ENCODE measurements at regions not wholly inside any gene's neighbourhood (a gene's known extent, or its start where the extent isn't known, plus 50 kb on each side); places are given as distances from the start of the nearest gene placed in this dataset.

DNA sequence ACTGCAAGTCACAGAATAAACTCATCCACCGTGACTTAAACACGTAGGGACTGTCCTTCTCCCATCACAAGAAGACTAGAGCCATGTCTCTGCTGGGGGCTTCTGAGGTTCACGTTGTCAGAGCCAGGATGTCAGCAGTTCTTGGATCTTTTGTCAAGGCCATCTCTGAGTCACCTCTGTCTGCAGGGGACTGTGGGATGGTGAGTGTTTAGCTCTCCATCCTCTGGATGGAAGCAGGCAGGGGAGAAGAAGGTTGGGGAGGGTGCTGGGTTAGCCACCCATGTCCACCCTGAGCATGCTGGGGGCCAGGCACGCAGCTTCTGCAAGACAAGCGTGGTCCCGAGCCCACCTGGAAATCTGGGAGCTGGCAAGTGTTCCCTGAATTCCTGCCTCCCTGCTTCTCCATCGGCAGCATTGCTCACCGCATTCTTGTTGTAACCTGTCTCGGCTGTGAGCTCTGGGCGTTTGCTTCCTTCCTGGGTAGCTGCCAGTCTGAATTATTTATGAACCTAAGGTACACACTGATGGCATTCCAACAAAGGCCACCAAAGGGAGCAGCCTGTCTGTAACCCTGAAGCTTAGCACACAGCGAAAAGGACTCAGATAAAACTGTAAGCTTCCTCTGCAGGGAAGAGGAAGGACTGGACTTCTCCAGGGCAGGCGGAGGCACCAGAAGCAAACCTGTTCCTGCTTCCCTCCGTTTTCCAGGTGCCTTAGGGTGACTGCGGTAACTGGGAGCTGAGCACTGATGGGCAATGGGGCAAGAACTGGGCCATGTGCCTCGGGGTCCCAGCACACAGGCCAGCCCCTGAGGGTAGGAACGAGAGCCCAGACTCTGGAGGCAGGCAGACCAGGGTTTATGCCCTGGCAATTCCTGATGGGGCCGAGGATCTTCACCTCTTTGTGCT lies 88.6 kb downstream of the RIPK4 start:
- Mint-ChIP-seq H3K27me3 (ENCODE audit: low read depth, poor library complexity) (peaks cover 13% of the 10 kb centered on the region), H3K27ac (peak overlapping the region; percentile 92), H3K4me3 (no peak overlapping the region), H3K4me1 (peaks cover 56% of the 10 kb centered on the region), H3K9me3 (peaks cover 6% of the 10 kb centered on the region), H3K36me3 (ENCODE audit: low read depth) (no peaks in the 10 kb centered on the region)
- DNase-seq: peak; percentile 36
- TF ChIP-seq, protein P1, sequence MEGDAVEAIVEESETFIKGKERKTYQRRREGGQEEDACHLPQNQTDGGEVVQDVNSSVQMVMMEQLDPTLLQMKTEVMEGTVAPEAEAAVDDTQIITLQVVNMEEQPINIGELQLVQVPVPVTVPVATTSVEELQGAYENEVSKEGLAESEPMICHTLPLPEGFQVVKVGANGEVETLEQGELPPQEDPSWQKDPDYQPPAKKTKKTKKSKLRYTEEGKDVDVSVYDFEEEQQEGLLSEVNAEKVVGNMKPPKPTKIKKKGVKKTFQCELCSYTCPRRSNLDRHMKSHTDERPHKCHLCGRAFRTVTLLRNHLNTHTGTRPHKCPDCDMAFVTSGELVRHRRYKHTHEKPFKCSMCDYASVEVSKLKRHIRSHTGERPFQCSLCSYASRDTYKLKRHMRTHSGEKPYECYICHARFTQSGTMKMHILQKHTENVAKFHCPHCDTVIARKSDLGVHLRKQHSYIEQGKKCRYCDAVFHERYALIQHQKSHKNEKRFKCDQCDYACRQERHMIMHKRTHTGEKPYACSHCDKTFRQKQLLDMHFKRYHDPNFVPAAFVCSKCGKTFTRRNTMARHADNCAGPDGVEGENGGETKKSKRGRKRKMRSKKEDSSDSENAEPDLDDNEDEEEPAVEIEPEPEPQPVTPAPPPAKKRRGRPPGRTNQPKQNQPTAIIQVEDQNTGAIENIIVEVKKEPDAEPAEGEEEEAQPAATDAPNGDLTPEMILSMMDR (IDR thresholded peaks at IDR 0.05): no peak

DNA sequence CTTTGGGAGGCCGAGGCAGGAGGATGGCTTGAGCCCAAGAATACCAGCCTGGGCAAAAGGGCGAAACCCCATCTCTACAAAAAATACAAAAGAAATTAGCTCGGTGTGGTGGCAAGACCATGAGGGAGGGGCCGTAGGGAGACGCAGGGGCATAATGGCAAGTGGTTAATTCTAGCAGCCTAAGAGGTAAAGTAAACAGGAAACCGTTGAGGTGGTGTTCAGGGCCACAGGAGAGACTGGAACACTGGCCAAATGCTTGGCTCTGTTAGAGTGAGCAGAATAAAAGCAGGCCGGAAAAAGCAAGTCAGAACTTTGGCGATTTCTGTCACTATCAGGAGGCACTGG lies 89.2 kb downstream of the RIPK4 start:
- H3K36me3 Mint-ChIP-seq (ENCODE audit: low read depth): no peaks in the 10 kb centered on the region
- H3K27me3 Mint-ChIP-seq (ENCODE audit: low read depth, poor library complexity): peaks cover 13% of the 10 kb centered on the region
- H3K4me1 Mint-ChIP-seq: peaks cover 50% of the 10 kb centered on the region
- H3K9me3 Mint-ChIP-seq: peaks cover 6% of the 10 kb centered on the region
- DNase-seq: no peak
- H3K27ac Mint-ChIP-seq: peak overlapping the region; percentile 81
- TF ChIP-seq, protein P1 (IDR thresholded peaks at IDR 0.05): no peak
- H3K4me3 Mint-ChIP-seq: no peak overlapping the region

DNA sequence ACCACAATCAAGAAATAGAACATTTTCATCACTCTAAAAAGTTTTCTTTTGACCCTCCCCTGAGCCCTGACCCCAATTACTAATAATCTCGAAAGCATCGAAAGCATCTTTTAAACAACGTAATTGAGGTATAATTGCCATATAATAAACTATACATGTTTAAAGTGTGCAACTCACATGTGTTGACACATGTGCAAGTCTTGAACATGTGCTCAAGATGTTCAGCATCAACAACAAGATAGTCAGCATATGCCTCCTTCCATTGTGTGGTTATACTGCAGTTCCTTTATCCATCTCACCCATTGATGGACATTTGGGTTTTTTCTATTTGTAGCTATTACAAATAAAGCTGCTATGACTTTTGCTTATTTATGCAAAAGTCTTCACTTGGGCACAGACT lies 90.7 kb downstream of the RIPK4 start:
- Mint-ChIP-seq H3K9me3 (peaks cover 6% of the 10 kb centered on the region), H3K27me3 (ENCODE audit: low read depth, poor library complexity) (peaks cover 7% of the 10 kb centered on the region), H3K36me3 (ENCODE audit: low read depth) (no peaks in the 10 kb centered on the region), H3K4me1 (peaks cover 35% of the 10 kb centered on the region), H3K27ac (no peak overlapping the region), H3K4me3 (no peak overlapping the region)
- TF ChIP-seq, protein P1 (IDR thresholded peaks at IDR 0.05): no peak
- DNase-seq: no peak

DNA sequence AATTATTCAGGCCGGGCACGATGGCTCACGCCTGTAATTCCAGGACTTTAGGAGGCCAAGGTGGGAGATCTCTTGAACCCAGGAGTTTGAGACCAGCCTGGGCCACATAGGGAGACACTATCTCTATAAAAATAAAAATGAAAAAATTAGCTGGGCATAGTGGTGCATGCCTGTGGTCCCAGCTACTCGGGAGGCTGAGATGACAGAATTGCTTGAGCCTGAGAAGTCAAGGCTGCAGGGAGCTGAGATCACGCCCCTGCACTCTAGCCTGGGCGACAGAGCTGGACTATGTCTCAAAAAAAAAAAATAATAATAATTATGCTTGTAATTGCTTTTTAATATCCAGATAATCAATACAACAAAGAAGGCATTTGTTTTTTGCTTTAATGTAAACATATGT lies 91.3 kb downstream of the RIPK4 start:
- no peaks in the 10 kb centered on the region for H3K36me3 Mint-ChIP-seq (ENCODE audit: low read depth)
- H3K4me3 Mint-ChIP-seq: no peak overlapping the region
- TF ChIP-seq, protein P1 (IDR thresholded peaks at IDR 0.05): no peak
- peaks cover 30% of the 10 kb centered on the region for H3K4me1 Mint-ChIP-seq
- H3K27me3 Mint-ChIP-seq (ENCODE audit: low read depth, poor library complexity): peaks cover 7% of the 10 kb centered on the region
- no peak overlapping the region for H3K27ac Mint-ChIP-seq
- peaks cover 6% of the 10 kb centered on the region for H3K9me3 Mint-ChIP-seq
- no peak for DNase-seq

DNA sequence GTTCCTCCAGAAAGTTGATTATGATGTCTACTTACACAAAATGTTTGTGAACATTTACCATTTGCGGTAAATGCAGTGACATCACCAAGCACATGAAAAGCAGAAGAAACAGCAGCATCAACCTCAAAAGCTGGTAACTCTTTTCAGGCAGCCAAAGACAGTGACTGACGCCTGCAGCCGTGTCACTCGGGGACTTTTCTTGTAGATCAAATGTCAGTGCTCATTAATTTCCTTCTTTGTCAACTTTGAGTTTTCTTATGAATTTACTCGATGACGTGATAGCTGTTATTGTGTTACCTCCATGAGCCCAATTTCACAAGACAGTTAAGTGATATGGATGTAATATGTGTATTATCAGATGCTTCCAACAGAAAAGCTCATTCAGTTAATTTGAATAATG lies 92.5 kb downstream of the RIPK4 start:
- Mint-ChIP-seq H3K27ac (no peak overlapping the region), H3K27me3 (ENCODE audit: low read depth, poor library complexity) (peaks cover 7% of the 10 kb centered on the region), H3K36me3 (ENCODE audit: low read depth) (no peaks in the 10 kb centered on the region), H3K9me3 (peaks cover 6% of the 10 kb centered on the region), H3K4me1 (peaks cover 21% of the 10 kb centered on the region), H3K4me3 (no peak overlapping the region)
- DNase-seq: no peak
- TF ChIP-seq, protein P1 (IDR thresholded peaks at IDR 0.05): no peak
